Trophoblast cell (in vitro differentiated cells and primary cell): ENCODE measurements at regions not wholly inside any gene's neighbourhood (a gene's known extent, or its start where the extent isn't known, plus 50 kb on each side); places are given as distances from the start of the nearest gene placed in this dataset.

Experiments
- DNase-seq, 2 donors: peaks; one replicate each; pipeline ENCODE4 v3.0.0-alpha.2; 2016
- H2AFZ ChIP-seq: 2 replicates; pipeline ENCODE4 v1.6.1; 2013; ENCODE audit warnings: low read length, moderate library complexity, mild to moderate bottlenecking; ENCODE audit not compliant: insufficient read depth, poor library complexity
- H2AK5ac ChIP-seq: 2 replicates; pipeline ENCODE4 v1.6.1; 2013; ENCODE audit warnings: mild to moderate bottlenecking, low read length
- H2BK120ac ChIP-seq: 2 replicates; pipeline ENCODE4 v1.6.1; 2013; ENCODE audit warnings: low read length, mild to moderate bottlenecking, moderate library complexity; ENCODE audit not compliant: insufficient read depth, poor library complexity
- H2BK12ac ChIP-seq: 2 replicates; pipeline ENCODE4 v1.6.1; 2013; ENCODE audit warnings: mild to moderate bottlenecking, low read length, moderate library complexity
- H2BK5ac ChIP-seq: 2 replicates; pipeline ENCODE4 v1.6.1; 2013; ENCODE audit warnings: low read length, low read depth, moderate library complexity, mild to moderate bottlenecking; ENCODE audit not compliant: poor library complexity
- H3K14ac ChIP-seq: 2 replicates; pipeline ENCODE4 v1.6.1; 2013; ENCODE audit warnings: mild to moderate bottlenecking, low read length
- H3K18ac ChIP-seq: 2 replicates; pipeline ENCODE4 v1.6.1; 2013; ENCODE audit warnings: mild to moderate bottlenecking, low read length
- H3K23ac ChIP-seq: 2 replicates; pipeline ENCODE4 v1.6.1; 2013; ENCODE audit warnings: low read length
- H3K27ac ChIP-seq: 2 replicates; pipeline ENCODE4 v1.5.1; 2013; ENCODE audit warnings: low read depth, mild to moderate bottlenecking, inconsistent platforms, low read length, moderate library complexity
- H3K27me3 ChIP-seq: 2 replicates; pipeline ENCODE4 v1.6.1; 2013; ENCODE audit warnings: inconsistent platforms, mild to moderate bottlenecking, low read length, moderate library complexity; ENCODE audit not compliant: insufficient read depth
- H3K36me3 ChIP-seq, 2 experiments: 1 replicate in 1 of 2; 2 replicates in 1 of 2; pipeline ENCODE4 v1.6.1; 2013; ENCODE audit warnings: low read length in 2 of 2, mild to moderate bottlenecking in 2 of 2, moderate library complexity in 1 of 2; ENCODE audit not compliant: insufficient read depth in 2 of 2, control insufficient read depth in 1 of 2
- H3K4ac ChIP-seq: 2 replicates; pipeline ENCODE4 v1.6.1; 2013; ENCODE audit warnings: low read depth, mild to moderate bottlenecking, low read length, moderate library complexity
- H3K4me1 ChIP-seq, 2 experiments: 1 replicate in 1 of 2; 2 replicates in 1 of 2; pipeline ENCODE4 v1.6.1; 2013; ENCODE audit warnings: low read length in 2 of 2, mild to moderate bottlenecking in 2 of 2, moderate library complexity in 1 of 2; ENCODE audit not compliant: insufficient read depth in 2 of 2, control insufficient read depth in 1 of 2
- H3K4me2 ChIP-seq: 2 replicates; pipeline ENCODE4 v1.6.1; 2013; ENCODE audit warnings: inconsistent platforms, mild to moderate bottlenecking, low read length, moderate library complexity
- H3K4me3 ChIP-seq: 2 replicates; pipeline ENCODE4 v1.5.1; 2013; ENCODE audit warnings: mild to moderate bottlenecking, low read depth, low read length, inconsistent platforms
- H3K79me1 ChIP-seq: one replicate; pipeline ENCODE4 v1.6.1; 2013; ENCODE audit warnings: low read length
- H3K79me2 ChIP-seq: 2 replicates; pipeline ENCODE4 v1.6.1; 2013; ENCODE audit warnings: low read length, mild to moderate bottlenecking; ENCODE audit not compliant: control insufficient read depth, insufficient read depth, poor library complexity
- H3K9ac ChIP-seq: 2 replicates; pipeline ENCODE4 v1.6.1; 2013; ENCODE audit warnings: mild to moderate bottlenecking, low read length
- H3K9me3 ChIP-seq: 2 replicates; pipeline ENCODE4 v1.6.1; 2013; ENCODE audit warnings: low read depth, mild to moderate bottlenecking, control low read depth, inconsistent platforms, low read length; ENCODE audit not compliant: insufficient read depth
- H4K12ac ChIP-seq: 2 replicates; pipeline ENCODE4 v1.6.1; 2013; ENCODE audit warnings: low read depth, mild to moderate bottlenecking, low read length, moderate library complexity
- H4K8ac ChIP-seq: 2 replicates; pipeline ENCODE4 v1.6.1; 2013; ENCODE audit warnings: low read depth, mild to moderate bottlenecking, low read length, moderate library complexity
- H4K91ac ChIP-seq: one replicate; pipeline ENCODE4 v1.6.1; 2013; ENCODE audit warnings: low read depth, mild to moderate bottlenecking, low read length, moderate library complexity
- WGBS: extraction: QIAGEN DNeasy Blood & Tissue Kit; methylation state at CpG from one replicate; pipeline ENCODE4 v1.1.7; 2013; ENCODE audit warnings: missing lambda C conversion rate; ENCODE audit not compliant: insufficient read length, insufficient coverage; ENCODE audit errors: extremely low coverage; 5-methylcytosine and 5-hydroxymethylcytosine counted together

- Histone ChIP-seq H4K91ac (peak overlapping the region; percentile 16), H3K4ac (no peak overlapping the region), H4K8ac (no peak overlapping the region), H3K27me3 (no peaks in the 10 kb centered on the region), H2BK120ac (peak overlapping the region; percentile 77), H3K36me3 (no peaks in the 10 kb centered on the region), H3K9ac (no peak overlapping the region), H2AFZ (no peak overlapping the region), H2AK5ac (no peak overlapping the region), H3K4me2 (no peak overlapping the region), H3K4me3 (no peak overlapping the region), H3K18ac (no peak overlapping the region), H3K9me3 (peaks cover 2% of the 10 kb centered on the region), H3K23ac (no peak overlapping the region), H3K79me2 (no peaks in the 10 kb centered on the region), H3K4me1 (peaks cover 4 to 5% of the 10 kb centered on the region in 2 experiments), H2BK5ac (peak overlapping the region; percentile 18), H4K12ac (no peak overlapping the region), H2BK12ac (peak overlapping the region; percentile 20), H3K79me1 (peaks cover 12% of the 10 kb centered on the region), H3K14ac (peak overlapping the region; percentile 18), H3K27ac (peak overlapping the region; percentile 94)
- DNase-seq, result no peak
- WGBS, result no CpG with 5 or more reads among the region's 15 CpGs
Measured at GRCh38 chr18:42184685-42185477, 229.8 kb downstream of the PIK3C3 start.

DNA sequence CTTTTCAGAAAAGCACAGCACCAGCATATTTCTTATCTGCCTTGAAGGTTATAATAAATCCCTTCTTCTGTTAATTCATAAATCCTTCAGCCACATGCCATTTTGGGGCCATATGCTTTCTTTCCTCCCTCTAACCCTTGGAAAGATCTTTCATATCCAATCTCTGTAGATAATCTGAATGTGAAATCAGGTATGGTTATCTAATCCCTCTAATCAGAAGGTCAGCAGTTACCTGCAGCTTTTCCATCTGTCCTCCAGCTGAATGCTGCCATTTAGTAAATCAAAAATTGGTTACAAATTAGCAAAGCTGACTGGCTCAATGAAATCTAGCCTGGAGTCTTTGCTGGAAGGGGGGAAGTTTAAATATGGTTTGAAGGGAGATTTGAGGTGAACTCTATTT is 230.5 kb downstream of the PIK3C3 start:
- Histone ChIP-seq H3K4ac (no peak overlapping the region), H2AFZ (no peak overlapping the region), H3K4me3 (no peak overlapping the region), H3K4me2 (no peak overlapping the region), H2AK5ac (no peak overlapping the region), H3K79me1 (peaks cover 12% of the 10 kb centered on the region), H4K91ac (no peak overlapping the region), H3K36me3 (no peaks in the 10 kb centered on the region), H3K27ac (no peak overlapping the region), H3K14ac (no peak overlapping the region), H4K8ac (no peak overlapping the region), H3K4me1 (peaks cover 4 to 5% of the 10 kb centered on the region in 2 experiments), H3K79me2 (no peaks in the 10 kb centered on the region), H3K18ac (no peak overlapping the region), H2BK120ac (no peak overlapping the region), H3K9ac (no peak overlapping the region), H2BK12ac (no peak overlapping the region), H2BK5ac (no peak overlapping the region), H3K9me3 (peaks cover 4% of the 10 kb centered on the region), H3K23ac (no peak overlapping the region), H3K27me3 (no peaks in the 10 kb centered on the region), H4K12ac (no peak overlapping the region)
- DNase-seq, result no peak

DNA sequence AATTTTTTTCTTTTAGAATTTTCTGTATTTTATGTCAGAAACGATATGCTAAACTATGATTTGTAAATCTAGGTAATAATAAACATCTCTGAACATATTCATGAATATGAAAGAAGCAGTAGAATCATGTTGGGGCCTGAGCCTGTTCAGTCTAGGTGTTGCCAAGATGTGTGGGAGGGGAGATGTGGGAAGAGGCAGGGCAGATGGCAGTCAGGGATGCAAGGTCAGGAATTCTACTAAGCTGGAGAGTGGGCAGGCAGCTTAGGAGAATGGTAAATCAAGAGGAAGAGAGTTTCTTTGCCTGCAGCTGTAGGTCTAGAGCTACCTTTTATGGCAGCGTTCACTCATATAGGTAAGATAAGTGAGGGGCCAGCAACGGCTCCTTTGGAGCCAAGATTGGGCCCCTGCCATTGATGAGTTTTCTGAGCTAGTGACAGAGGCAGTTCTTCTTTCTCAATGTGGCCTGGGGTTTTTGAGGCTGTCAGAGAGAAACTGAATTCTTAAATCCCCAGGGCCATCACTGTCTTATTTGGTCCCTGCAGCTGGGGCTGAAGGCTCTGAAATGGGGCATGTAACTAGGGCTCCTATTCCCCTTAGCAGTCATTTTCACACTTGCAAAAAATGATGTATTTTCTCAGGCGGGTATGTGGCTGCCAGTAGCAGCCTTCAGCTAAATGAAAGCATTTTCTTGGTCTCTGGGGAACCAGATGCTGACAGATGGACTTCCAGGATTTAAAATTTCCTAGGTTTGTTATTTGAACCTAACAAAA is 232.8 kb downstream of the PIK3C3 start:
- Histone ChIP-seq H3K4me1 (peaks cover 3 to 5% of the 10 kb centered on the region in 2 experiments), H3K27me3 (no peaks in the 10 kb centered on the region), H3K27ac (no peak overlapping the region), H2AK5ac (no peak overlapping the region), H3K4ac (no peak overlapping the region), H3K18ac (no peak overlapping the region), H3K79me1 (peaks cover 11% of the 10 kb centered on the region), H2BK12ac (peak overlapping the region; percentile 9), H2BK120ac (no peak overlapping the region), H3K9ac (no peak overlapping the region), H3K4me2 (no peak overlapping the region), H3K79me2 (no peaks in the 10 kb centered on the region), H4K12ac (no peak overlapping the region), H2AFZ (no peak overlapping the region), H4K91ac (peak overlapping the region; percentile 11), H3K14ac (no peak overlapping the region), H3K23ac (no peak overlapping the region), H2BK5ac (no peak overlapping the region), H4K8ac (no peak overlapping the region), H3K36me3 (no peaks in the 10 kb centered on the region), H3K4me3 (no peak overlapping the region), H3K9me3 (peaks cover 4% of the 10 kb centered on the region)
- WGBS, result no CpG with 5 or more reads among the region's 4 CpGs
- DNase-seq, result no peak

DNA sequence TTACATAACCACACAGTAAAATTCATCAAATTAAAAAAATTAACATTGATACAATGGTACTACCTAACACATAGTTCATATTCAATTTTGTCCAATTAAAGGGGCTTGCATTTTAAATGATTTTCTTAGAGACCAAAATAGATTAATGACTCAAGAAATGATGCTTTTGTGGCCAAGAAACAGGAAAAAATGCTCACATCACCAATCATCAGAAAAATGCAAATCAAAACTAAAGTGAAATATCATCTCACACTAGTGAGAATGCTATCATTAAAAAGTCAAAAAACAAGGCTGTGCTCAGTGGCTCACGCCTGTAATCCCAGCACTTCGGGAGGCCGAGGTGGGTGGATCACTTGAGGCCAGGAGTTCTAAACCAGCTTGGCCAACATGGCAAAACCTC is 235.6 kb downstream of the PIK3C3 start:
- Histone ChIP-seq H2BK5ac (no peak overlapping the region), H3K4me2 (no peak overlapping the region), H3K18ac (no peak overlapping the region), H3K4me1 (no peaks in the 10 kb centered on the region), H4K8ac (no peak overlapping the region), H4K91ac (no peak overlapping the region), H2AK5ac (no peak overlapping the region), H3K9me3 (peaks cover 4% of the 10 kb centered on the region), H3K4me3 (no peak overlapping the region), H3K14ac (no peak overlapping the region), H3K27me3 (no peaks in the 10 kb centered on the region), H3K9ac (no peak overlapping the region), H3K23ac (no peak overlapping the region), H3K27ac (no peak overlapping the region), H3K79me1 (no peaks in the 10 kb centered on the region), H3K4ac (no peak overlapping the region), H3K79me2 (no peaks in the 10 kb centered on the region), H2AFZ (no peak overlapping the region), H2BK120ac (no peak overlapping the region), H4K12ac (no peak overlapping the region), H2BK12ac (peak overlapping the region; percentile 22), H3K36me3 (no peaks in the 10 kb centered on the region)
- WGBS, result no CpG with 5 or more reads among the region's 3 CpGs
- DNase-seq, result no peak
